ENCODE measurements at regions not wholly inside any gene's neighbourhood (a gene's known extent, or its start where the extent isn't known, plus 50 kb on each side); places are given as distances from the start of the nearest gene placed in this dataset.

DNA sequence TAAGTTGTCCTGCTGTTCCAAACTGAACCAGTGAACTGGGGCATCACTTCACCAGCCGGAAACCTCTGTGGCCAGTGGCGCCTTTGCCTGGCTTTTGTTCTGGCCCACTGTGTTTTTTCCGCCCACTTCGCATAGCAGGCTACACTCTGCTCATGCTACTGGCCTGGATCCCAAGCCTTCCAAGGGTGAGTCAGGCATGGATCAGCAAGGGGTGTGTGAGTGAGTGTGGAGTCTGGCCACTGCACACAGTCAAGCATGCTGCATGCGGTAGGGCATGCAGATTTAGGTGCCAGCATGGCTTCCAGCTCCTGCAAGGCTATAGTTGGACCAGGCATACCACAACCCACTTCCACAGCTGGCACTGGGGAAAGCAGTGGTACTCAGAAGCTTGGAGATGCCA is 1967.9 kb downstream of the C4orf33 start:
- no peaks in the 10 kb centered on the region for H3K27me3 Mint-ChIP-seq (ENCODE audit: low read depth)
- H3K36me3 Mint-ChIP-seq (ENCODE audit: low read depth) = no peaks in the 10 kb centered on the region
- no peaks in the 10 kb centered on the region for H3K4me1 Mint-ChIP-seq (ENCODE audit: low read depth)
- H3K9me3 Mint-ChIP-seq (ENCODE audit: low read depth) = peaks cover 14% of the 10 kb centered on the region
- no peak for DNase-seq (ENCODE audit: low spot score)
- TF ChIP-seq, protein P1, sequence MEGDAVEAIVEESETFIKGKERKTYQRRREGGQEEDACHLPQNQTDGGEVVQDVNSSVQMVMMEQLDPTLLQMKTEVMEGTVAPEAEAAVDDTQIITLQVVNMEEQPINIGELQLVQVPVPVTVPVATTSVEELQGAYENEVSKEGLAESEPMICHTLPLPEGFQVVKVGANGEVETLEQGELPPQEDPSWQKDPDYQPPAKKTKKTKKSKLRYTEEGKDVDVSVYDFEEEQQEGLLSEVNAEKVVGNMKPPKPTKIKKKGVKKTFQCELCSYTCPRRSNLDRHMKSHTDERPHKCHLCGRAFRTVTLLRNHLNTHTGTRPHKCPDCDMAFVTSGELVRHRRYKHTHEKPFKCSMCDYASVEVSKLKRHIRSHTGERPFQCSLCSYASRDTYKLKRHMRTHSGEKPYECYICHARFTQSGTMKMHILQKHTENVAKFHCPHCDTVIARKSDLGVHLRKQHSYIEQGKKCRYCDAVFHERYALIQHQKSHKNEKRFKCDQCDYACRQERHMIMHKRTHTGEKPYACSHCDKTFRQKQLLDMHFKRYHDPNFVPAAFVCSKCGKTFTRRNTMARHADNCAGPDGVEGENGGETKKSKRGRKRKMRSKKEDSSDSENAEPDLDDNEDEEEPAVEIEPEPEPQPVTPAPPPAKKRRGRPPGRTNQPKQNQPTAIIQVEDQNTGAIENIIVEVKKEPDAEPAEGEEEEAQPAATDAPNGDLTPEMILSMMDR (IDR thresholded peaks at IDR 0.05) = no peak
- no peak overlapping the region for H3K27ac Mint-ChIP-seq (ENCODE audit: unreplicated experiment)
- H3K4me3 Mint-ChIP-seq (ENCODE audit: unreplicated experiment) = no peak overlapping the region

DNA sequence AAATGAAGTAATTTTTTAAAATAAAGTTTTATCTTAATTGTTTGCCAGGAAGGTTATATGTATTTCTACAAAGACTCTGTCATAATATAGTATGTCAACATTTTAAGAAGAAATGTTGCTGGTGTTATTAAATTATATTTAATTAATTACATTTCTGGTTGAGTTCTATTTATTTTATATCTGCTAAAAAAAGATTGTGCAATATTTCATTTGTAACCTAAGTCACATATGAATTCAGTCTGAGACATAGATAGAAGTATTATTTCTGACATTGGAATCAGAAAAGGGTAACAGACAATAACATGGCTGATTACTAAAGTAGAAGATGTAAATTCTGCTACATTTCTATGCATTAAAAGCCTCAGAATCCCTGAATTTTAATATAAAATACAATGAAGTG is 1985.1 kb downstream of the C4orf33 start:
- Mint-ChIP-seq H3K27ac (ENCODE audit: unreplicated experiment) (no peak overlapping the region), H3K4me3 (ENCODE audit: unreplicated experiment) (no peak overlapping the region), H3K4me1 (ENCODE audit: low read depth) (no peaks in the 10 kb centered on the region), H3K9me3 (ENCODE audit: low read depth) (no peaks in the 10 kb centered on the region), H3K36me3 (ENCODE audit: low read depth) (no peaks in the 10 kb centered on the region), H3K27me3 (ENCODE audit: low read depth) (no peaks in the 10 kb centered on the region)
- TF ChIP-seq, protein P1 (IDR thresholded peaks at IDR 0.05) = no peak
- DNase-seq (ENCODE audit: low spot score) = no peak

DNA sequence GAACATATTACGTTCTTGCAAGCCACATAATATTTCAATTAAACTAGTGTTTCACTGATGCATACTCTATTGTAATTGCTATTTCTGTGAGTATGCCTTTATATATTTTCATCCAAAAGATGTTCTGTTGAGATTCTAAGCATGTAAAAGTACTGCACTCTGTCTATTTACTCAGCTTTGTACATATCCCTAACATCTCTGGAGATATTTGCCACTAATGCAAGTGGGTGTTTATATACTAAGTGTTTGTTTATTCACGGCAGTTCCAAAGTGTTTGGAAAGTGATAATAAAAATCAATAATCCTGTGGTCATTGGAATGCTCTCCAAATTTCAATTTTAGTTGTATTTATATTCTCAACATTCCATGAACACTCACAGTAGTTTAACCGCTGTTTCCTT is 1989.0 kb downstream of the C4orf33 start:
- Mint-ChIP-seq H3K4me1 (ENCODE audit: low read depth) (no peaks in the 10 kb centered on the region), H3K27me3 (ENCODE audit: low read depth) (peaks cover 4% of the 10 kb centered on the region), H3K9me3 (ENCODE audit: low read depth) (no peaks in the 10 kb centered on the region), H3K27ac (ENCODE audit: unreplicated experiment) (no peak overlapping the region), H3K4me3 (ENCODE audit: unreplicated experiment) (no peak overlapping the region), H3K36me3 (ENCODE audit: low read depth) (no peaks in the 10 kb centered on the region)
- TF ChIP-seq, protein P1 (IDR thresholded peaks at IDR 0.05) = no peak
- no peak for DNase-seq (ENCODE audit: low spot score)

- TF ChIP-seq, protein P1 (IDR thresholded peaks at IDR 0.05) = peak; percentile 94
- H3K27me3 Mint-ChIP-seq (ENCODE audit: low read depth) = peaks cover 7% of the 10 kb centered on the region
- no peaks in the 10 kb centered on the region for H3K9me3 Mint-ChIP-seq (ENCODE audit: low read depth)
- no peak overlapping the region for H3K27ac Mint-ChIP-seq (ENCODE audit: unreplicated experiment)
- H3K4me3 Mint-ChIP-seq (ENCODE audit: unreplicated experiment) = no peak overlapping the region
- H3K36me3 Mint-ChIP-seq (ENCODE audit: low read depth) = no peaks in the 10 kb centered on the region
- DNase-seq (ENCODE audit: low spot score) = no peak
- no peaks in the 10 kb centered on the region for H3K4me1 Mint-ChIP-seq (ENCODE audit: low read depth)
Observed at GRCh38 chr4:131091896-131092295, 1995.9 kb downstream of the C4orf33 start.

DNA sequence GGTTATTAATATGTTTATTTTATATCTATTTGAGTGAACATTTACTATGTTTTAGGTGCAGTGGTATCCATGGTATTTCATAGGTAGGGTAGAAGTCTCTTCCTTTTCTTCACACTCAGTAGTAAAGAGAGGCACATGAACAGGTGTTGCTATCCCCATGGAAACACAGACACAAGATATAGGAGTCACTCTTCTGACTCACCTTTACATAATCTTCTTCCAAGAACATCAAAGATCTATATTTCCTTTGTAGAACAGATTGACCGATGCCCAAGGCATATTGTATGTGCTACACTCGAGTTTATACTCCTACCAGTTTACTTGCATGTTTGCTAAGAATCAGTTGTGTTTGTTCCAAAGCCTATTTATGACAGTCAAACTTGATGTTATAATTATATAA is 1997.4 kb downstream of the C4orf33 start:
- DNase-seq (ENCODE audit: low spot score) = no peak
- peaks cover 7% of the 10 kb centered on the region for H3K27me3 Mint-ChIP-seq (ENCODE audit: low read depth)
- no peaks in the 10 kb centered on the region for H3K9me3 Mint-ChIP-seq (ENCODE audit: low read depth)
- H3K4me3 Mint-ChIP-seq (ENCODE audit: unreplicated experiment) = no peak overlapping the region
- H3K27ac Mint-ChIP-seq (ENCODE audit: unreplicated experiment) = no peak overlapping the region
- H3K4me1 Mint-ChIP-seq (ENCODE audit: low read depth) = no peaks in the 10 kb centered on the region
- TF ChIP-seq, protein P1 (IDR thresholded peaks at IDR 0.05) = no peak
- H3K36me3 Mint-ChIP-seq (ENCODE audit: low read depth) = no peaks in the 10 kb centered on the region

All from chondrocyte (in vitro differentiated cells).